Spleen (tissue), 11 donors: ENCODE measurements at regions not wholly inside any gene's neighbourhood (a gene's known extent, or its start where the extent isn't known, plus 50 kb on each side); places are given as distances from the start of the nearest gene placed in this dataset.
A peak's percentile ranks its signal among the peaks of the same experiment; 100 is the strongest.

Experiments
- DNase-seq: peaks from one replicate; pipeline ENCODE4 v3.0.0-alpha.2; 2020
- H3K27ac ChIP-seq, 8 donors: fragments of 200-600 bp; sonication (generic) in 7 of 8; 1 replicate in 4 of 8; 2 replicates in 4 of 8; pipeline versions ENCODE4 v1.5.0 to v1.8.0; 2016 to 2021; ENCODE audit warnings: inconsistent platforms in 4 of 8, mild to moderate bottlenecking in 4 of 8, moderate library complexity in 1 of 8
- H3K27me3 ChIP-seq, 7 donors: fragments of 200-600 bp; sonication (generic) in 6 of 7; replicated peaks in 1 of 7; 1 replicate in 4 of 7; 2 replicates in 3 of 7; pipeline versions ENCODE4 v1.5.0 to v1.8.0; 2016 to 2021; ENCODE audit warnings: inconsistent platforms in 3 of 7, mild to moderate bottlenecking in 1 of 7
- H3K36me3 ChIP-seq, 6 donors: fragments of 200-600 bp; sonication (generic) in 5 of 6; 1 replicate in 4 of 6; 2 replicates in 2 of 6; pipeline versions ENCODE4 v1.5.0 to v1.8.0; 2016 to 2021; ENCODE audit warnings: inconsistent platforms in 2 of 6
- H3K4me1 ChIP-seq, 6 donors: fragments of 200-600 bp; sonication (generic) in 5 of 6; 1 replicate in 3 of 6; 2 replicates in 3 of 6; pipeline versions ENCODE4 v1.5.0 to v1.8.0; 2016 to 2021; ENCODE audit warnings: inconsistent platforms in 3 of 6
- H3K4me3 ChIP-seq, 8 donors: fragments of 200-600 bp; sonication (generic) in 7 of 8; 1 replicate in 4 of 8; 2 replicates in 4 of 8; pipeline versions ENCODE4 v1.5.0 to v1.8.0; 2016 to 2021; ENCODE audit warnings: inconsistent platforms in 4 of 8, mild to moderate bottlenecking in 4 of 8, moderate library complexity in 2 of 8
- H3K9me3 ChIP-seq, 8 donors: fragments of 200-600 bp; sonication (generic) in 7 of 8; 1 replicate in 4 of 8; 2 replicates in 4 of 8; pipeline versions ENCODE4 v1.5.0 to v1.8.0; 2016 to 2021; ENCODE audit warnings: inconsistent platforms in 4 of 8
- POLR2A ChIP-seq, 3 donors: fragments of 450-650 bp; IDR thresholded peaks; one replicate each; pipeline ENCODE4 v1.5.1; 2017; ENCODE audit warnings: antibody characterized with exemption in 3 of 3, mild to moderate bottlenecking in 1 of 3
- POLR2AphosphoS5 ChIP-seq, 3 donors: sonication (generic); formaldehyde crosslinking; IDR thresholded peaks; one replicate each; pipeline ENCODE4 v1.5.1; 2017; ENCODE audit warnings: antibody characterized with exemption in 3 of 3
- WGBS, 5 donors: extraction: QIAGEN DNeasy Blood & Tissue Kit in 3 of 5; methylation state at CpG; one replicate each; pipeline versions ENCODE4 v1.1.5 to v1.1.7; 2013 to 2018; 5-methylcytosine and 5-hydroxymethylcytosine counted together
- intact Hi-C: fragments of 100-400 bp; cut with DNase I; formaldehyde crosslinking; loops from one replicate; pipeline ENCODE4 v1.15.0; 2023; ENCODE audit warnings: low total_unique reads
- TF ChIP-seq, protein P1 (sequence below), 11 experiments: fragments of 200-600 bp in 7 of 11; fragments of 450-650 bp in 4 of 11; sonication (generic) in 4 of 11; IDR thresholded peaks in 8 of 11; conservative IDR thresholded peaks in 3 of 11; 1 replicate in 7 of 11; 2 replicates in 4 of 11; pipeline versions ENCODE4 v1.4.0 to v1.8.0; 2016 to 2021; ENCODE audit warnings: antibody characterized with exemption in 11 of 11, inconsistent platforms in 4 of 11, mild to moderate bottlenecking in 1 of 11
- donor health status: healthy with polysubstance abuse.
- donor health status: DM: no; HTN: no; CAD: no; lungs with moderate emphysema.
- donor health status: DM: no; HTN: no; CAD: no.
- donor health status: Bipolar disorder and iron deficiency.
- donor health status: healthy.
- donor health status: DM: no; HTN: no; CAD: no.
- donor health status: DM: yes; HTN: yes; CAD: no.

DNA sequence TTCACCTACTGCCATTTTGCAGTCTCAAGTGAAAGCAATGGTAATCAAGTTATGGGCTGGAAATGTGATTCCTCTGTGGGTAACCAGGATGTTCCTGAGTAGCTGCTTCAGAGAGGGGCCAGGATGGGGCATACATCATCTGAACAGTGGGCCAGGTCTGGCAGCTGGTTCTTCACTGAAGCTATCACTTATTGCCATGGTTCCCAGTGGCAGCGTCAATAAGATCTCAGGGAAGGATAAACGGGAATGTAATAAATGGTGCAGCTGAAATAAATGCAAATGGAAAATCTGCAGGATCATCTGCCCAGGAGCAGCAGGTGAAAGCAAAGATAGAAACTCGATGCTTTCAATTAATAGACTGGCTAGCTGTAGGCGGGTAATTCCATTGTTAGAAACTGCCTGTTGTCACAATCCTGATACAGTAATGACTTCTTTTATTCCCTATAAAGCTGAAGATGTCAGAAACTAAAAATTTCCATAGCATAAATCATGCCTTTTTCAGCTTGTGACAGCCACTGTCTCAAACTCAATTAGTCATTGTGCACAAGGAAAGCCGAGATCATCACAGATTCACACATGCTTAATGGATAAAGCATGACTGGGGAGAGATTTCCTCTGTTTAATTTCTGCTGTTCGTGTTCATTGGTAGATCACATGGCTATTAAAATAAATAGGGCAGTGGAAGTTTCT is 56.2 kb upstream of the CCDC85A start:
- TF ChIP-seq POLR2A (IDR thresholded peaks at IDR 0.05), result no peak
- TF ChIP-seq, protein P1, sequence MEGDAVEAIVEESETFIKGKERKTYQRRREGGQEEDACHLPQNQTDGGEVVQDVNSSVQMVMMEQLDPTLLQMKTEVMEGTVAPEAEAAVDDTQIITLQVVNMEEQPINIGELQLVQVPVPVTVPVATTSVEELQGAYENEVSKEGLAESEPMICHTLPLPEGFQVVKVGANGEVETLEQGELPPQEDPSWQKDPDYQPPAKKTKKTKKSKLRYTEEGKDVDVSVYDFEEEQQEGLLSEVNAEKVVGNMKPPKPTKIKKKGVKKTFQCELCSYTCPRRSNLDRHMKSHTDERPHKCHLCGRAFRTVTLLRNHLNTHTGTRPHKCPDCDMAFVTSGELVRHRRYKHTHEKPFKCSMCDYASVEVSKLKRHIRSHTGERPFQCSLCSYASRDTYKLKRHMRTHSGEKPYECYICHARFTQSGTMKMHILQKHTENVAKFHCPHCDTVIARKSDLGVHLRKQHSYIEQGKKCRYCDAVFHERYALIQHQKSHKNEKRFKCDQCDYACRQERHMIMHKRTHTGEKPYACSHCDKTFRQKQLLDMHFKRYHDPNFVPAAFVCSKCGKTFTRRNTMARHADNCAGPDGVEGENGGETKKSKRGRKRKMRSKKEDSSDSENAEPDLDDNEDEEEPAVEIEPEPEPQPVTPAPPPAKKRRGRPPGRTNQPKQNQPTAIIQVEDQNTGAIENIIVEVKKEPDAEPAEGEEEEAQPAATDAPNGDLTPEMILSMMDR (IDR thresholded peaks at IDR 0.05 in 8 of 11, conservative IDR thresholded peaks at IDR 0.05 in 3 of 11), result no peak
- no peak for TF ChIP-seq POLR2AphosphoS5 (IDR thresholded peaks at IDR 0.05)
- H3K27me3 ChIP-seq, result no peaks in the 10 kb centered on the region
- no peak overlapping the region for H3K27ac ChIP-seq
- intact Hi-C loops, result no loop called here
- no peak overlapping the region for H3K4me3 ChIP-seq
- no peaks in the 10 kb centered on the region for H3K36me3 ChIP-seq
- no peaks in the 10 kb centered on the region for H3K9me3 ChIP-seq
- WGBS, 5 donors, result 63 to 81% (median 75%) methylated on average over 6 of the region's 6 CpGs
- no peaks in the 10 kb centered on the region for H3K4me1 ChIP-seq
- no peak for DNase-seq

GRCh38 chr2:56128235-56128634 is 55.6 kb upstream of the CCDC85A start:
- H3K27ac ChIP-seq, result no peak overlapping the region
- no peaks in the 10 kb centered on the region for H3K36me3 ChIP-seq
- no peaks in the 10 kb centered on the region for H3K9me3 ChIP-seq
- no peak for DNase-seq
- TF ChIP-seq, protein P1 (IDR thresholded peaks at IDR 0.05 in 8 of 11, conservative IDR thresholded peaks at IDR 0.05 in 3 of 11), result no peak
- TF ChIP-seq POLR2AphosphoS5 (IDR thresholded peaks at IDR 0.05) (no peak), POLR2A (IDR thresholded peaks at IDR 0.05) (no peak)
- no peaks in the 10 kb centered on the region for H3K4me1 ChIP-seq
- H3K4me3 ChIP-seq, result no peak overlapping the region
- no peaks in the 10 kb centered on the region for H3K27me3 ChIP-seq
- intact Hi-C loops, result no loop called here
- WGBS, 5 donors, result 88 to 93% (median 92%) methylated on average over 3 of the region's 3 CpGs

DNA sequence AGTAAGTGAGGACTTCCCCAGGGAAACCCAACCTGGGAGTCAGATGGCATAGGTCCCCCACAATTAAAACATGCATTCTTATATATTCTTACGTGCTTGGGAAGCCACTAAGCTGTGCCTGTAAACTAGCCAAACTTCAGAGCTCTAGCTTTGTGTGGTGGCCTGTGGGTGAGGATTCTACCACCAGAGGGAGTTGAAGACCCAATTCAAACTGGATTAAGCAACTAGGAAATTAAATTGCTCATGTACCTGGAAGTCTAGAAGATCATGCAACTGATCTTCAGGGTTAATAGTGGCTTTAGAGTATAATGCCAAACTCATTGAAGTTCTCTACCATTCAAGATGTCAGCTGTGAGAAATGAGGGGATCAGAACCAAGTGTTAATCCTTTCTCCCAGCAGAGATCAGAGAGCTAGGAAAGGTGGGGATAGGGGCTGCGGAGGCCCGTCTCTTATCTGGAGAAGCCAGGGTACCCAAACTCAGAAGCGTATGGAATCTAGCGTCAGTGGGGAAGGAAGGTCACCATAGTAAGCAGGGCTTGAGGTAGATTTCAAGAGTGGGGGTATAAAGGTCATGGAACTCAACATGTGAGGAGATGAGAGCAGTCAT is 53.2 kb upstream of the CCDC85A start:
- DNase-seq, result no peak

GRCh38 chr2:56132138-56132537 is 51.7 kb upstream of the CCDC85A start:
- H3K4me1 ChIP-seq, result no peaks in the 10 kb centered on the region
- H3K9me3 ChIP-seq, result no peaks in the 10 kb centered on the region
- H3K27me3 ChIP-seq, result no peaks in the 10 kb centered on the region
- 0 to 9% (median 5%) methylated on average over 1 of the region's 1 CpG for WGBS, 5 donors
- no peak overlapping the region for H3K27ac ChIP-seq
- H3K4me3 ChIP-seq, result no peak overlapping the region
- no peaks in the 10 kb centered on the region for H3K36me3 ChIP-seq
- DNase-seq, result no peak
- intact Hi-C loops, result loop anchor here (10.0 kb wide), 1 partner anchor 417 kb away; no protein-coding TSS in a partner anchor
- no peak for TF ChIP-seq POLR2A (IDR thresholded peaks at IDR 0.05)
- TF ChIP-seq, protein P1 (IDR thresholded peaks at IDR 0.05 in 8 of 11, conservative IDR thresholded peaks at IDR 0.05 in 3 of 11), result peak in 9 of 11 experiments; percentile 10 to 45 (median 29)

More for the DNA sequence above, 53.2 kb upstream of the CCDC85A start:
- 73 to 82% (median 75%) methylated on average over 5 of the region's 5 CpGs for WGBS, 5 donors
- H3K4me3 ChIP-seq, result no peak overlapping the region
- no peak overlapping the region for H3K27ac ChIP-seq
- intact Hi-C loops, result loop anchor here (10.0 kb wide), 1 partner anchor 416 kb away; no protein-coding TSS in a partner anchor
- no peaks in the 10 kb centered on the region for H3K27me3 ChIP-seq
- H3K4me1 ChIP-seq, result no peaks in the 10 kb centered on the region
- no peak for TF ChIP-seq POLR2A (IDR thresholded peaks at IDR 0.05)
- TF ChIP-seq, protein P1 (IDR thresholded peaks at IDR 0.05 in 8 of 11, conservative IDR thresholded peaks at IDR 0.05 in 3 of 11), result peak in 6 of 11 experiments; percentile 18 to 49 (median 36)
- no peaks in the 10 kb centered on the region for H3K9me3 ChIP-seq
- no peaks in the 10 kb centered on the region for H3K36me3 ChIP-seq
